ENCODE measurements at regions not wholly inside any gene's neighbourhood (a gene's known extent, or its start where the extent isn't known, plus 50 kb on each side); places are given as distances from the start of the nearest gene placed in this dataset.

DNA sequence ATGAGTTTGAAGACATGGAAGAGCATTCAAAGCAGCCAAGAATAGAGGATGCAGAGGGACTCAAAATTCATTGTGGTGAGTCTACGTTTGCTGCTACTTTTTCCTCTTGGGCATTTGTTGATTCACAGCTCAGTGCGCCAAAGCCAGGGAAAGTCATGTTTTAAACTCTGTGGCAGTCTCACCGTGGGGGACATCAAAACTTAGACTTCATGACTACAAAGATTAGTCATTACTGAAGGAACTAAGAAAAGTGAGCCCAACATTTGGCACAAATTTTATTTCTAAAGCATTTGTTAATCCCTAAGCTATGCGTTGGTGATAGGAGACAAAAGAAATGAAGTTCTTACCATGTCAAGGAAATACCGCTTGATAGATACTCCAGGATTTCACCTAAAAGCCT, 73.7 kb upstream of the MTAP start:
- no peak overlapping the region for H3K4me2 ChIP-seq
- H3K27me3 Mint-ChIP-seq (ENCODE audit: insufficient read depth, low read depth) = no peaks in the 10 kb centered on the region
- H3F3A ChIP-seq (ENCODE audit: low read depth) = no peaks in the 10 kb centered on the region
- peaks cover 2% of the 10 kb centered on the region for H3K9me3 Mint-ChIP-seq
- H3K36me3 Mint-ChIP-seq = no peaks in the 10 kb centered on the region
- no peaks in the 10 kb centered on the region for H3K4me1 Mint-ChIP-seq
- no peaks in the 10 kb centered on the region for H3K9me3 ChIP-seq (ENCODE audit: low read depth)
- H3K4me3 ChIP-seq = no peak overlapping the region
- no peaks in the 10 kb centered on the region for H4K20me1 ChIP-seq (ENCODE audit: low read depth)
- no peaks in the 10 kb centered on the region for H3K36me3 ChIP-seq
- no peak for TF ChIP-seq CTCF (IDR thresholded peaks at IDR 0.05)
- no peak for TF ChIP-seq EZH2phosphoT487 (IDR thresholded peaks at IDR 0.05)
- no peak for TF ChIP-seq EZH2 (IDR thresholded peaks at IDR 0.05)
- no peaks in the 10 kb centered on the region for H3K79me2 ChIP-seq (ENCODE audit: low read depth)
- no peak overlapping the region for H3K9ac ChIP-seq
- H3K4me3 Mint-ChIP-seq = no peak overlapping the region
- H2AFZ ChIP-seq (replicated peaks) = no peak overlapping the region
- no peak overlapping the region for H3K27ac ChIP-seq
- DNase-seq (ENCODE audit: low spot score) = no peak
- H3K4me1 ChIP-seq = no peaks in the 10 kb centered on the region
- peaks cover 28% of the 10 kb centered on the region for H3K27me3 ChIP-seq
- H3K27ac Mint-ChIP-seq = no peak overlapping the region

DNA sequence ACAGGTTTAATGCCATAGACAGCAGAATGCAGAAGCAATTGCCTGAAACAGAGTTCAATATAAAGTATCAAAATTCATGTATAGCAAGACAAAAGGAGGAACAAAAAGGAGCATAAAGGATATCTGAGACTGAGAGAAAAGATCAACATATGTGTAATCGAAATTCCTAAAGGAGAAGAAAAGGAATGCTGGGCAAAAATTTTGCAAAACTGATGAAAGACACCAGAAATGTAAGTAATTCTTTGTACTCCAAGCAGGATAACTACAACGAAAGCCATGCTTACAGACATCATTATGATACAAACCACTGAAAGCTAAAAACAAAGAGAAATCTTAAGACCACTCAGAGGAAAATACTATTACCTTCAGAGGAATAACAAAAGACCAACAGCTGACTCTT, 72.8 kb upstream of the MTAP start:
- Histone ChIP-seq H3K36me3 (no peaks in the 10 kb centered on the region), H4K20me1 (ENCODE audit: low read depth) (no peaks in the 10 kb centered on the region), H3K9ac (no peak overlapping the region), H3K4me1 (no peaks in the 10 kb centered on the region), H2AFZ (replicated peaks) (no peak overlapping the region), H3K9me3 (ENCODE audit: low read depth) (no peaks in the 10 kb centered on the region), H3K79me2 (ENCODE audit: low read depth) (no peaks in the 10 kb centered on the region), H3K4me3 (no peak overlapping the region), H3F3A (ENCODE audit: low read depth) (no peaks in the 10 kb centered on the region), H3K4me2 (no peak overlapping the region), H3K27me3 (peaks cover 19% of the 10 kb centered on the region), H3K27ac (no peak overlapping the region)
- Mint-ChIP-seq H3K27me3 (ENCODE audit: insufficient read depth, low read depth) (no peaks in the 10 kb centered on the region), H3K4me3 (no peak overlapping the region), H3K36me3 (no peaks in the 10 kb centered on the region), H3K9me3 (peaks cover 2% of the 10 kb centered on the region), H3K4me1 (no peaks in the 10 kb centered on the region), H3K27ac (no peak overlapping the region)
- TF ChIP-seq EZH2 (IDR thresholded peaks at IDR 0.05) = no peak
- TF ChIP-seq EZH2phosphoT487 (IDR thresholded peaks at IDR 0.05) = no peak
- DNase-seq (ENCODE audit: low spot score) = no peak

- no peak overlapping the region for H3K27ac Mint-ChIP-seq
- Histone ChIP-seq H2AFZ (replicated peaks) (no peak overlapping the region), H4K20me1 (ENCODE audit: low read depth) (no peaks in the 10 kb centered on the region), H3K27me3 (peaks cover 10% of the 10 kb centered on the region), H3K27ac (no peak overlapping the region), H3K36me3 (no peaks in the 10 kb centered on the region), H3K79me2 (ENCODE audit: low read depth) (no peaks in the 10 kb centered on the region), H3K4me2 (no peak overlapping the region), H3F3A (ENCODE audit: low read depth) (no peaks in the 10 kb centered on the region), H3K9me3 (ENCODE audit: low read depth) (no peaks in the 10 kb centered on the region), H3K9ac (no peak overlapping the region), H3K4me1 (no peaks in the 10 kb centered on the region), H3K4me3 (no peak overlapping the region)
- H3K4me1 Mint-ChIP-seq = no peaks in the 10 kb centered on the region
- no peaks in the 10 kb centered on the region for H3K27me3 Mint-ChIP-seq (ENCODE audit: insufficient read depth, low read depth)
- no peaks in the 10 kb centered on the region for H3K36me3 Mint-ChIP-seq
- TF ChIP-seq EZH2 (IDR thresholded peaks at IDR 0.05) = no peak
- no peak for TF ChIP-seq EZH2phosphoT487 (IDR thresholded peaks at IDR 0.05)
- no peak for TF ChIP-seq CTCF (IDR thresholded peaks at IDR 0.05)
- no peak for DNase-seq (ENCODE audit: low spot score)
- peaks cover 4% of the 10 kb centered on the region for H3K9me3 Mint-ChIP-seq
- H3K4me3 Mint-ChIP-seq = no peak overlapping the region
These were observed 71.5 kb upstream of the MTAP start for GRCh38 chr9:21730899-21731298.

GRCh38 chr9:21741151-21741550, 61.3 kb upstream of the MTAP start:
- H3K4me2 ChIP-seq = no peak overlapping the region
- H3K36me3 Mint-ChIP-seq = no peaks in the 10 kb centered on the region
- H3K9me3 ChIP-seq (ENCODE audit: low read depth) = no peaks in the 10 kb centered on the region
- H3F3A ChIP-seq (ENCODE audit: low read depth) = no peaks in the 10 kb centered on the region
- H3K36me3 ChIP-seq = no peaks in the 10 kb centered on the region
- H3K27ac ChIP-seq = no peak overlapping the region
- no peak overlapping the region for H3K9ac ChIP-seq
- H3K4me1 Mint-ChIP-seq = peaks cover 5% of the 10 kb centered on the region
- DNase-seq (ENCODE audit: low spot score) = no peak
- no peak overlapping the region for H3K4me3 Mint-ChIP-seq
- no peaks in the 10 kb centered on the region for H3K79me2 ChIP-seq (ENCODE audit: low read depth)
- no peak overlapping the region for H3K27ac Mint-ChIP-seq
- TF ChIP-seq EZH2phosphoT487 (IDR thresholded peaks at IDR 0.05) (no peak), EZH2 (IDR thresholded peaks at IDR 0.05) (no peak), CTCF (IDR thresholded peaks at IDR 0.05) (no peak)
- H3K27me3 Mint-ChIP-seq (ENCODE audit: insufficient read depth, low read depth) = peaks cover 4% of the 10 kb centered on the region
- no peaks in the 10 kb centered on the region for H3K4me1 ChIP-seq
- H2AFZ ChIP-seq (replicated peaks) = no peak overlapping the region
- H4K20me1 ChIP-seq (ENCODE audit: low read depth) = no peaks in the 10 kb centered on the region
- H3K4me3 ChIP-seq = no peak overlapping the region
- H3K9me3 Mint-ChIP-seq = no peaks in the 10 kb centered on the region
- peaks cover 88% of the 10 kb centered on the region for H3K27me3 ChIP-seq
